Stomach (tissue), 8 donors: ENCODE measurements at regions not wholly inside any gene's neighbourhood (a gene's known extent, or its start where the extent isn't known, plus 50 kb on each side); places are given as distances from the start of the nearest gene placed in this dataset.

Experiments
- DNase-seq, 2 donors: peaks; one replicate each; pipeline versions ENCODE4 v3.0.0 to v3.0.0-alpha.2; 2013 to 2019
- H3K27ac ChIP-seq, 5 donors: fragments of 200-600 bp in 4 of 5; sonication (generic) in 4 of 5; one replicate each; pipeline ENCODE4 v1.5.1; 2013 to 2019; ENCODE audit warnings: mild to moderate bottlenecking in 1 of 5, moderate library complexity in 1 of 5
- H3K27me3 ChIP-seq, 3 donors: fragments of 200-600 bp; sonication (generic); one replicate each; pipeline ENCODE4 v1.5.1; 2017 to 2019; ENCODE audit warnings: mixed run types in 1 of 3
- H3K36me3 ChIP-seq, 4 donors: fragments of 200-600 bp; sonication (generic); 1 replicate in 3 of 4; 2 replicates in 1 of 4; pipeline ENCODE4 v1.5.1; 2016 to 2019
- H3K4me1 ChIP-seq, 4 donors: fragments of 200-600 bp; sonication (generic); one replicate each; pipeline ENCODE4 v1.5.1; 2016 to 2019
- H3K4me3 ChIP-seq, 4 donors: fragments of 200-600 bp; sonication (generic) in 3 of 4; one replicate each; pipeline ENCODE4 v1.5.1; 2016 to 2019; ENCODE audit warnings: mild to moderate bottlenecking in 1 of 4
- H3K9me3 ChIP-seq, 4 donors: fragments of 200-600 bp; sonication (generic); one replicate each; pipeline ENCODE4 v1.5.1; 2016 to 2019
- CTCF ChIP-seq, 7 experiments: fragments of 450-650 bp in 4 of 7; fragments of 200-600 bp in 3 of 7; sonication (generic) in 3 of 7; IDR thresholded peaks; one replicate each; pipeline ENCODE4 v1.5.1; 2016 to 2019; ENCODE audit warnings: antibody characterized with exemption in 7 of 7, control low read depth in 2 of 7, mild to moderate bottlenecking in 1 of 7
- EP300 ChIP-seq: sonication (generic); formaldehyde crosslinking; IDR thresholded peaks from one replicate; pipeline ENCODE4 v1.6.1; 2017; ENCODE audit warnings: antibody characterized with exemption
- POLR2A ChIP-seq, 4 donors: fragments of 450-650 bp; IDR thresholded peaks; one replicate each; pipeline ENCODE4 v1.6.1; 2016; ENCODE audit warnings: antibody characterized with exemption in 4 of 4, control low read depth in 2 of 4, mild to moderate bottlenecking in 1 of 4, moderate library complexity in 1 of 4
- POLR2AphosphoS5 ChIP-seq, 3 donors: sonication (generic); formaldehyde crosslinking; IDR thresholded peaks; one replicate each; pipeline ENCODE4 v1.6.1; 2016; ENCODE audit warnings: antibody characterized with exemption in 3 of 3
- WGBS, 5 donors: extraction: QIAGEN DNeasy Blood & Tissue Kit in 3 of 5; methylation state at CpG; one replicate each; pipeline versions ENCODE4 v1.1.5 to v1.1.7; 2013 to 2018; 5-methylcytosine and 5-hydroxymethylcytosine counted together
- intact Hi-C: fragments of 100-400 bp; cut with DNase I; formaldehyde crosslinking; loops from one replicate; pipeline ENCODE4 v1.15.1; 2023; ENCODE audit warnings: low total_unique reads
- donor health status: healthy with polysubstance abuse.
- donor health status: Bipolar disorder and iron deficiency.
- donor health status: healthy.

GRCh38 chr12:84641940-84642545 is 270.6 kb downstream of the SLC6A15 start:
- Histone ChIP-seq H3K36me3 (no peaks in the 10 kb centered on the region), H3K27ac (no peak overlapping the region), H3K9me3 (no peaks in the 10 kb centered on the region), H3K27me3 (no peaks in the 10 kb centered on the region), H3K4me3 (no peak overlapping the region), H3K4me1 (no peaks in the 10 kb centered on the region)
- intact Hi-C loops = no loop called here
- 27 to 57% (median 54%) methylated on average over 2 of the region's 2 CpGs for WGBS, 5 donors
- TF ChIP-seq POLR2AphosphoS5 (IDR thresholded peaks at IDR 0.05) (no peak), CTCF (IDR thresholded peaks at IDR 0.05) (no peak), POLR2A (IDR thresholded peaks at IDR 0.05) (no peak), EP300 (no peak)
- no peak for DNase-seq

GRCh38 chr12:84638811-84639368 is 273.7 kb downstream of the SLC6A15 start:
- no peaks in the 10 kb centered on the region for H3K27me3 ChIP-seq
- no peaks in the 10 kb centered on the region for H3K4me1 ChIP-seq
- intact Hi-C loops = no loop called here
- TF ChIP-seq EP300 = no peak
- TF ChIP-seq POLR2A (IDR thresholded peaks at IDR 0.05) = no peak
- no peak for TF ChIP-seq POLR2AphosphoS5 (IDR thresholded peaks at IDR 0.05)
- TF ChIP-seq CTCF (IDR thresholded peaks at IDR 0.05) = no peak
- no peak for DNase-seq
- 71 to 81% (median 77%) methylated on average over 2 of the region's 2 CpGs for WGBS, 5 donors
- H3K27ac ChIP-seq = no peak overlapping the region
- no peaks in the 10 kb centered on the region for H3K9me3 ChIP-seq
- H3K36me3 ChIP-seq = no peaks in the 10 kb centered on the region
- no peak overlapping the region for H3K4me3 ChIP-seq

GRCh38 chr12:84637926-84638325 is 274.7 kb downstream of the SLC6A15 start:
- no peaks in the 10 kb centered on the region for H3K9me3 ChIP-seq
- TF ChIP-seq CTCF (IDR thresholded peaks at IDR 0.05) (no peak), POLR2A (IDR thresholded peaks at IDR 0.05) (no peak), POLR2AphosphoS5 (IDR thresholded peaks at IDR 0.05) (no peak), EP300 (no peak)

GRCh38 chr12:84636801-84637290 is 275.8 kb downstream of the SLC6A15 start:
- intact Hi-C loops = no loop called here
- Histone ChIP-seq H3K4me3 (no peak overlapping the region), H3K36me3 (no peaks in the 10 kb centered on the region), H3K9me3 (no peaks in the 10 kb centered on the region), H3K27ac (no peak overlapping the region), H3K4me1 (no peaks in the 10 kb centered on the region), H3K27me3 (no peaks in the 10 kb centered on the region)
- no peak for TF ChIP-seq POLR2A (IDR thresholded peaks at IDR 0.05)
- no peak for TF ChIP-seq EP300
- TF ChIP-seq POLR2AphosphoS5 (IDR thresholded peaks at IDR 0.05) = no peak
- TF ChIP-seq CTCF (IDR thresholded peaks at IDR 0.05) = no peak
- DNase-seq = no peak

More at GRCh38 chr12:84637926-84638325, 274.7 kb downstream of the SLC6A15 start:
- Histone ChIP-seq H3K36me3 (no peaks in the 10 kb centered on the region), H3K27ac (no peak overlapping the region), H3K4me3 (no peak overlapping the region), H3K4me1 (no peaks in the 10 kb centered on the region), H3K27me3 (no peaks in the 10 kb centered on the region)
- no peak for DNase-seq
- intact Hi-C loops = no loop called here
